Ureter (tissue), 1 donor: ENCODE measurements at regions not wholly inside any gene's neighbourhood (a gene's known extent, or its start where the extent isn't known, plus 50 kb on each side); places are given as distances from the start of the nearest gene placed in this dataset.

Source experiments
- DNase-seq: peaks from one replicate; pipeline ENCODE4 v3.0.0-alpha.2; 2020; ENCODE audit warnings: low spot score
- donor health status: DM: yes; HTN: yes; CAD: no.

- DNase-seq, result no peak
These were observed 952.9 kb upstream of the EPHA7 start for GRCh38 chr6:94372229-94372628.

- DNase-seq, result no peak
These were observed 948.0 kb upstream of the EPHA7 start for GRCh38 chr6:94367316-94367715.

GRCh38 chr6:94362061-94362864 is 942.9 kb upstream of the EPHA7 start:
- no peak for DNase-seq

GRCh38 chr6:94361304-94362060 is 942.1 kb upstream of the EPHA7 start:
- DNase-seq, result no peak

GRCh38 chr6:94357381-94357980 is 938.1 kb upstream of the EPHA7 start:
- no peak for DNase-seq

- DNase-seq, result no peak
These were observed 931.5 kb upstream of the EPHA7 start for GRCh38 chr6:94350833-94351232.

- DNase-seq, result no peak
These were observed 929.9 kb upstream of the EPHA7 start for GRCh38 chr6:94349227-94349626.

- no peak for DNase-seq
These were observed 925.5 kb upstream of the EPHA7 start for GRCh38 chr6:94344866-94345265.

GRCh38 chr6:94341173-94341572 is 921.8 kb upstream of the EPHA7 start:
- DNase-seq, result no peak

GRCh38 chr6:94323853-94324252 is 904.5 kb upstream of the EPHA7 start:
- DNase-seq, result no peak

- DNase-seq, result peak; percentile 44
These were observed 881.2 kb upstream of the EPHA7 start for GRCh38 chr6:94300424-94301144.

GRCh38 chr6:94289131-94289530 is 869.8 kb upstream of the EPHA7 start:
- DNase-seq, result no peak

- DNase-seq, result no peak
These were observed 858.8 kb upstream of the EPHA7 start for GRCh38 chr6:94278146-94278545.

- no peak for DNase-seq
These were observed 853.0 kb upstream of the EPHA7 start for GRCh38 chr6:94272327-94272726.

GRCh38 chr6:94270091-94270948 is 851.0 kb upstream of the EPHA7 start:
- no peak for DNase-seq

- DNase-seq, result no peak
These were observed 849.9 kb upstream of the EPHA7 start for GRCh38 chr6:94269256-94269655.

GRCh38 chr6:94260765-94261164 is 841.4 kb upstream of the EPHA7 start:
- no peak for DNase-seq

GRCh38 chr6:94254689-94255088 is 835.3 kb upstream of the EPHA7 start:
- DNase-seq, result no peak

GRCh38 chr6:94251878-94252277 is 832.5 kb upstream of the EPHA7 start:
- no peak for DNase-seq

- no peak for DNase-seq
These were observed 826.0 kb upstream of the EPHA7 start for GRCh38 chr6:94245395-94245794.

GRCh38 chr6:94238868-94239267 is 819.5 kb upstream of the EPHA7 start:
- no peak for DNase-seq
